Tibial nerve (tissue), 4 donors: ENCODE measurements at regions not wholly inside any gene's neighbourhood (a gene's known extent, or its start where the extent isn't known, plus 50 kb on each side); places are given as distances from the start of the nearest gene placed in this dataset.

Experiments used
- DNase-seq, 2 donors: peaks; one replicate each; pipeline ENCODE4 v3.0.0-alpha.2; 2019; ENCODE audit warnings: low spot score in 2 of 2
- H3K27ac ChIP-seq, 4 donors: fragments of 200-600 bp; sonication (generic) in 3 of 4; one replicate each; pipeline ENCODE4 v1.5.1; 2017 to 2019; ENCODE audit warnings: mild to moderate bottlenecking in 1 of 4
- H3K27me3 ChIP-seq, 2 donors: fragments of 200-600 bp; sonication (generic) in 1 of 2; one replicate each; pipeline versions ENCODE4 v1.5.1 to v1.6.0; 2017 to 2019
- H3K36me3 ChIP-seq, 3 donors: fragments of 200-600 bp; sonication (generic); one replicate each; pipeline ENCODE4 v1.5.1; 2018 to 2019
- H3K4me1 ChIP-seq, 4 donors: fragments of 200-600 bp; sonication (generic) in 3 of 4; one replicate each; pipeline ENCODE4 v1.5.1; 2017 to 2019
- H3K4me3 ChIP-seq, 4 donors: fragments of 200-600 bp; sonication (generic) in 3 of 4; one replicate each; pipeline ENCODE4 v1.5.1; 2017 to 2019; ENCODE audit warnings: mild to moderate bottlenecking in 1 of 4, moderate library complexity in 1 of 4
- H3K9me3 ChIP-seq, 4 donors: fragments of 200-600 bp; sonication (generic) in 3 of 4; one replicate each; pipeline ENCODE4 v1.5.1; 2017 to 2019
- EP300 ChIP-seq, 2 donors: sonication (generic); formaldehyde crosslinking; IDR thresholded peaks; one replicate each; pipeline ENCODE4 v1.6.1; 2017; ENCODE audit warnings: antibody characterized with exemption in 2 of 2, mild to moderate bottlenecking in 1 of 2
- POLR2A ChIP-seq, 2 donors: fragments of 450-650 bp; IDR thresholded peaks; one replicate each; pipeline ENCODE4 v1.6.1; 2017; ENCODE audit warnings: antibody characterized with exemption in 2 of 2, mild to moderate bottlenecking in 2 of 2, moderate library complexity in 2 of 2
- WGBS, 2 donors: methylation state at CpG; one replicate each; pipeline ENCODE4 v1.1.5; 2018; 5-methylcytosine and 5-hydroxymethylcytosine counted together
- TF ChIP-seq, protein P1 (sequence below), 5 experiments: fragments of 200-600 bp in 3 of 5; fragments of 450-650 bp in 2 of 5; sonication (generic) in 3 of 5; IDR thresholded peaks; one replicate each; pipeline ENCODE4 v1.5.1; 2016 to 2019; ENCODE audit warnings: antibody characterized with exemption in 5 of 5, mild to moderate bottlenecking in 3 of 5, moderate library complexity in 2 of 5

DNA sequence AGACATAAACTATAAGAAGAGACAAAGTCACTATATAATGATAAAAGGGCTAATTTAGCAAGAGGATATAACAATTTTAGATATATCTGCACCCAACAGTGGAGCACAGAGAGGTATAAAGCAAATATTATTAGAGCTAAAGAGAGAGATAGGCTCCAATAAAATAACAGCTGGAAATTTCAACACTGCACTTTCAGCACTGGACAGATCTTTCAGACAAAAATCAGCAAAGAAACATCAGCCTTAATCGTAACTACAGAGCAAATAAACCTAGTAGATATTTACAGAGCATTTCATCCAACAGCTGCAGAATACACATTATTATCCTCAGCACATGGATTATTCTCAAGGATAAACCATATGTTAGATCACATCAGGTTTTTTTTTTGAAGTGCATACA, 642.9 kb downstream of the AMY1C start:
- Histone ChIP-seq H3K36me3 (no peaks in the 10 kb centered on the region), H3K27ac (no peak overlapping the region), H3K9me3 (no peaks in the 10 kb centered on the region), H3K4me3 (no peak overlapping the region), H3K27me3 (no peaks in the 10 kb centered on the region), H3K4me1 (no peaks in the 10 kb centered on the region)
- TF ChIP-seq EP300 (IDR thresholded peaks at IDR 0.05): no peak
- TF ChIP-seq, protein P1, sequence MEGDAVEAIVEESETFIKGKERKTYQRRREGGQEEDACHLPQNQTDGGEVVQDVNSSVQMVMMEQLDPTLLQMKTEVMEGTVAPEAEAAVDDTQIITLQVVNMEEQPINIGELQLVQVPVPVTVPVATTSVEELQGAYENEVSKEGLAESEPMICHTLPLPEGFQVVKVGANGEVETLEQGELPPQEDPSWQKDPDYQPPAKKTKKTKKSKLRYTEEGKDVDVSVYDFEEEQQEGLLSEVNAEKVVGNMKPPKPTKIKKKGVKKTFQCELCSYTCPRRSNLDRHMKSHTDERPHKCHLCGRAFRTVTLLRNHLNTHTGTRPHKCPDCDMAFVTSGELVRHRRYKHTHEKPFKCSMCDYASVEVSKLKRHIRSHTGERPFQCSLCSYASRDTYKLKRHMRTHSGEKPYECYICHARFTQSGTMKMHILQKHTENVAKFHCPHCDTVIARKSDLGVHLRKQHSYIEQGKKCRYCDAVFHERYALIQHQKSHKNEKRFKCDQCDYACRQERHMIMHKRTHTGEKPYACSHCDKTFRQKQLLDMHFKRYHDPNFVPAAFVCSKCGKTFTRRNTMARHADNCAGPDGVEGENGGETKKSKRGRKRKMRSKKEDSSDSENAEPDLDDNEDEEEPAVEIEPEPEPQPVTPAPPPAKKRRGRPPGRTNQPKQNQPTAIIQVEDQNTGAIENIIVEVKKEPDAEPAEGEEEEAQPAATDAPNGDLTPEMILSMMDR (IDR thresholded peaks at IDR 0.05): no peak
- no peak for TF ChIP-seq POLR2A (IDR thresholded peaks at IDR 0.05)
- WGBS, 2 donors: 67 to 72% methylated on average over 1 of the region's 1 CpG
- DNase-seq: no peak

DNA sequence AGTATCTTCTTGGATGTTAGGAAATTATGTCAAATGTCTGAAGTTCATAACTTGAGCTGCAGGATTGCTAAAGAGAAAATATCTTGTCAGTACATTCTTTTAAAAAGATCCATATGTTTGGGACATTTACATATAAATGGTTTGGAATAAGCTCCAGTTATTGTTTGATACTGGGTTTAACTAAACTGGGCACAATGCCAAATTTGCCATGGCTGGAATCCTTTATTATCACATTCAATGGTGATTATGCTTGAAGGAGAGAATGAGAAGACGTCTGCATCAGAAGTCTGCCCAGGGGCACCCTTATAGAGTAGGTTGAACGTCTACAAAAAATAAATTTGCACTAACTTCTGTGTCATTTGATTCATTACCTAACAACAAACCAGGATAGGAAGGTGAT, 652.5 kb downstream of the AMY1C start:
- TF ChIP-seq, protein P1 (IDR thresholded peaks at IDR 0.05): no peak
- TF ChIP-seq EP300 (IDR thresholded peaks at IDR 0.05) (no peak), POLR2A (IDR thresholded peaks at IDR 0.05) (no peak)
- H3K36me3 ChIP-seq: no peaks in the 10 kb centered on the region
- DNase-seq: no peak
- H3K9me3 ChIP-seq: no peaks in the 10 kb centered on the region
- H3K27me3 ChIP-seq: no peaks in the 10 kb centered on the region
- H3K4me3 ChIP-seq: no peak overlapping the region
- H3K4me1 ChIP-seq: no peaks in the 10 kb centered on the region
- H3K27ac ChIP-seq: no peak overlapping the region
- 33 to 45% methylated on average over 2 of the region's 2 CpGs for WGBS, 2 donors

DNA sequence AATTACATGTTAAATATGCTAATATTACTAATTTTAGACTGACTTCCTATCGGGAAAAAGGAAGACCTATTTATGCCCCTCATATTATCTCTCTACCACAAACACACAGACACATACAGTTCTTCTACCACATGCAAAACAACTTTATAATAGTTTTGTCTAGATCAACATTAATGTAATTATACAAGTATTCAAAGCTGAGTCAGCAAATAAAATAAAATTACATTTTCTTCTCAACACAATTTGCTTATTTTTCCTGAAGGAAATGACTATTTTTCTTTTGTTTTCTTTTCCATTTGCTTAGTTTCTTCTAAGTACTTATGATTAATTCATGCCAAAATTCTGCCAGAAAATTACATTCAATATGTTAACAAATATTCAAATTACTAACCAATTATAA, 654.2 kb downstream of the AMY1C start:
- TF ChIP-seq EP300 (IDR thresholded peaks at IDR 0.05) (no peak), POLR2A (IDR thresholded peaks at IDR 0.05) (no peak)
- TF ChIP-seq, protein P1 (IDR thresholded peaks at IDR 0.05): no peak
- WGBS, 2 donors: 51 to 52% methylated on average over 1 of the region's 1 CpG
- peaks cover 0 to 6% (median 0%) of the 10 kb centered on the region in 4 donors for H3K9me3 ChIP-seq
- no peak overlapping the region for H3K4me3 ChIP-seq
- H3K36me3 ChIP-seq: no peaks in the 10 kb centered on the region
- H3K27ac ChIP-seq: no peak overlapping the region
- DNase-seq: no peak
- no peaks in the 10 kb centered on the region for H3K4me1 ChIP-seq
- no peaks in the 10 kb centered on the region for H3K27me3 ChIP-seq

DNA sequence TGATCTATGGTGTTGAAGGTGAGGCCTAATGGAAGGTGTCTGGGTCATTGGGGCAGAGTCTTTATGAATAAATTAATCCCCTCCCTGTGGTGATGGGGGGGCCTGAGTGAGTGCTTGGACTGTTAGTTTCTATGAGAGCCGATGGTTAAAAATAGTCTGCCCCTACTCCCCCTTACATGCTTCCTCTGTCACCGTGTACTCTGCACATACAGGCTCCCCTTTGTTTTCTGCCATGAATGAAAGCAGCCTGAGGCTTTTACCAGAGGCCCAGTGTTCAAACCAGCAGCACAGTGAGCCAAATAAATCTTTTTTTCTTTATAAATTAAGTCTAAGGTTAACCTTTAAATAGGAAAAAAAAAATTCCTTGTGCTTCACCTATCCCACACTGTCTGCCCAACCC, 657.0 kb downstream of the AMY1C start:
- H3K4me3 ChIP-seq: no peak overlapping the region
- peaks cover 0 to 6% (median 0%) of the 10 kb centered on the region in 4 donors for H3K9me3 ChIP-seq
- H3K27me3 ChIP-seq: no peaks in the 10 kb centered on the region
- DNase-seq: no peak
- H3K4me1 ChIP-seq: no peaks in the 10 kb centered on the region
- no peak overlapping the region for H3K27ac ChIP-seq
- 15 to 26% methylated on average over 2 of the region's 2 CpGs for WGBS, 2 donors
- TF ChIP-seq POLR2A (IDR thresholded peaks at IDR 0.05) (no peak), EP300 (IDR thresholded peaks at IDR 0.05) (no peak)
- TF ChIP-seq, protein P1 (IDR thresholded peaks at IDR 0.05): no peak
- no peaks in the 10 kb centered on the region for H3K36me3 ChIP-seq

DNA sequence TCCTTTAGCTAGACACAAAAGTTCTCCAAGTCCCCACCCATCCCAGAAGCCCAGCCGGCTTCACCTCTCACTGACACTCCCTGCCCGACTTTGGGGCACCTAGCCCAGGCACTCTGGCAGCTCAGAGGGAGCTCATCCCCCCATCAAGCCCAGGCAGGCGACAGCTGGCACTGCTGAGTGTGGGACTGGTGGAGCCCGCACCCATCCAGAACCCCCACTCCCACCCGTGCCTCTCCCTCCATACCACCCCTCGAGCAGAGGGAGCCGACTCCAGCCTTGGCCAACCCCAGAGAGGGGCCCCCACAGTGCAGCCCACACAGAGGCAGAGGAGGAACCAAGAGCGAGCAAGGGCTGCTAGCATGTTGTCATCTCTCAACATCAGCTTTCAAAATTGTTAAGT, 658.6 kb downstream of the AMY1C start:
- Histone ChIP-seq H3K36me3 (no peaks in the 10 kb centered on the region), H3K4me1 (no peaks in the 10 kb centered on the region)
- WGBS, 2 donors: 93 to 98% methylated on average over 8 of the region's 8 CpGs

More for the DNA sequence above, 658.6 kb downstream of the AMY1C start:
- no peak overlapping the region for H3K4me3 ChIP-seq
- no peak for DNase-seq
- no peak overlapping the region for H3K27ac ChIP-seq
- no peaks in the 10 kb centered on the region for H3K27me3 ChIP-seq
- H3K9me3 ChIP-seq: peaks cover 0 to 6% (median 0%) of the 10 kb centered on the region in 4 donors
- TF ChIP-seq, protein P1 (IDR thresholded peaks at IDR 0.05): no peak
- TF ChIP-seq EP300 (IDR thresholded peaks at IDR 0.05): no peak
- no peak for TF ChIP-seq POLR2A (IDR thresholded peaks at IDR 0.05)
